SH-SY5Y (cell line): ENCODE measurements at regions not wholly inside any gene's neighbourhood (a gene's known extent, or its start where the extent isn't known, plus 50 kb on each side); places are given as distances from the start of the nearest gene placed in this dataset.

Experiments
- GATA2 ChIP-seq: IDR thresholded peaks from 2 replicates; pipeline ENCODE4 v1.6.1; 2011; ENCODE audit warnings: mild to moderate bottlenecking, low read depth, low read length
- GATA3 ChIP-seq: IDR thresholded peaks from 2 replicates; pipeline ENCODE4 v1.6.1; 2011; ENCODE audit warnings: low read depth, mild to moderate bottlenecking, low read length, moderate library complexity

- TF ChIP-seq GATA2 (no peak), GATA3 (no peak)
These were observed 157.6 kb upstream of the C1QTNF7 start for GRCh38 chr4:15270201-15270600.

GRCh38 chr4:15286041-15286440 lies 141.8 kb upstream of the C1QTNF7 start:
- TF ChIP-seq GATA2 (no peak), GATA3 (no peak)

- TF ChIP-seq GATA2: no peak
- no peak for TF ChIP-seq GATA3
These were observed 136.7 kb upstream of the C1QTNF7 start for GRCh38 chr4:15291122-15291521.

GRCh38 chr4:15293711-15294110 lies 134.1 kb upstream of the C1QTNF7 start:
- TF ChIP-seq GATA2: no peak
- TF ChIP-seq GATA3: no peak

GRCh38 chr4:15294202-15294601 lies 133.6 kb upstream of the C1QTNF7 start:
- TF ChIP-seq GATA3: no peak
- peak; percentile 77; the same call in 1 of the 2 replicates for TF ChIP-seq GATA2

GRCh38 chr4:15294832-15295231 lies 133.0 kb upstream of the C1QTNF7 start:
- TF ChIP-seq GATA2: peak; percentile 97
- peak; percentile 100 for TF ChIP-seq GATA3

- TF ChIP-seq GATA2 (peak; percentile 98), GATA3 (peak; percentile 94)
These were observed 132.2 kb upstream of the C1QTNF7 start for GRCh38 chr4:15295421-15296162.

GRCh38 chr4:15297344-15297743 lies 130.5 kb upstream of the C1QTNF7 start:
- TF ChIP-seq GATA2: no peak
- no peak for TF ChIP-seq GATA3

- no peak for TF ChIP-seq GATA2
- TF ChIP-seq GATA3: no peak
These were observed 128.2 kb upstream of the C1QTNF7 start for GRCh38 chr4:15299627-15300026.

GRCh38 chr4:15303052-15303641 lies 124.7 kb upstream of the C1QTNF7 start:
- TF ChIP-seq GATA2 (no peak), GATA3 (no peak)

- TF ChIP-seq GATA2 (no peak), GATA3 (no peak)
These were observed 112.9 kb upstream of the C1QTNF7 start for GRCh38 chr4:15314974-15315373.

- no peak for TF ChIP-seq GATA3
- TF ChIP-seq GATA2: no peak
These were observed 110.6 kb upstream of the C1QTNF7 start for GRCh38 chr4:15317246-15317645.

- TF ChIP-seq GATA2: no peak
- TF ChIP-seq GATA3: no peak
These were observed 109.0 kb upstream of the C1QTNF7 start for GRCh38 chr4:15318621-15319348.

- TF ChIP-seq GATA3 (no peak), GATA2 (no peak)
These were observed 107.6 kb upstream of the C1QTNF7 start for GRCh38 chr4:15320121-15320678.

- no peak for TF ChIP-seq GATA2
- no peak for TF ChIP-seq GATA3
These were observed 105.8 kb upstream of the C1QTNF7 start for GRCh38 chr4:15322006-15322405.

- no peak for TF ChIP-seq GATA3
- TF ChIP-seq GATA2: no peak
These were observed 101.8 kb upstream of the C1QTNF7 start for GRCh38 chr4:15325987-15326386.
